ENCODE measurements at regions not wholly inside any gene's neighbourhood (a gene's known extent, or its start where the extent isn't known, plus 50 kb on each side); places are given as distances from the start of the nearest gene placed in this dataset.

GRCh38 chr2:102927854-102928267, 166.0 kb downstream of the TMEM182 start:
- no peak overlapping the region for H2AFZ ChIP-seq (ENCODE audit: low read depth, low read length, poor library complexity, severe bottlenecking)
- H3K4me2 ChIP-seq (ENCODE audit: low read length): no peak overlapping the region
- BruUV-seq (replicated peaks): no TSS peak
- ATAC-seq (no peak), DNase-seq (ENCODE audit: low read depth, low spot score) (no peak)
- H3K9me3 ChIP-seq (ENCODE audit: control insufficient read depth in 1 of 2, insufficient read depth in 1 of 2, low read depth in 1 of 2, low read length in 2 of 2): no peaks in the 10 kb centered on the region
- H3K79me2 ChIP-seq (ENCODE audit: insufficient read depth, low read length): no peaks in the 10 kb centered on the region
- CTCF ChIA-PET: no interaction called here
- H3K4me1 ChIP-seq (ENCODE audit: control insufficient read depth in 1 of 2, insufficient read depth in 2 of 2, low read length in 2 of 2): no peaks in the 10 kb centered on the region
- no peaks in the 10 kb centered on the region; the same call in 1 of the 2 replicates for H3K27me3 ChIP-seq (ENCODE audit: insufficient read depth, low read length)
- intact Hi-C loops (cut with micrococcal nuclease): no loop called here
- H3K27ac ChIP-seq (ENCODE audit: low read depth, low read length): no peak overlapping the region
- H3K9me2 ChIP-seq (ENCODE audit: insufficient read depth): no peaks in the 10 kb centered on the region
- RAD21 ChIA-PET (ENCODE audit: low non-redundant PET in 1 of 2, low total read pairs in 2 of 2, uncharacterized antibody in 2 of 2, unreplicated experiment in 2 of 2): no interaction called here
- TF ChIP-seq MAX (IDR thresholded peaks at IDR 0.05) (no peak), SP1 (IDR thresholded peaks at IDR 0.05; ENCODE audit: low read depth) (no peak), POLR2A (IDR thresholded peaks at IDR 0.05; ENCODE audit: borderline replicate concordance, extremely low read depth, insufficient read depth, insufficient read length) (no peak), RAD21 (IDR thresholded peaks at IDR 0.05; ENCODE audit: low read depth) (no peak), CBX3 (IDR thresholded peaks at IDR 0.05; ENCODE audit: low read depth) (no peak), SIN3A (IDR thresholded peaks at IDR 0.05; ENCODE audit: low read depth) (no peak), ELF1 (IDR thresholded peaks at IDR 0.05; ENCODE audit: borderline replicate concordance, low read depth) (no peak), FOSL1 (IDR thresholded peaks at IDR 0.05; ENCODE audit: low read depth) (no peak), POLR2AphosphoS5 (IDR thresholded peaks at IDR 0.05; ENCODE audit: low read depth, low read length) (no peak), EGR1 (IDR thresholded peaks at IDR 0.05; ENCODE audit: low read depth) (no peak), ATF3 (IDR thresholded peaks at IDR 0.05) (no peak), YY1 (IDR thresholded peaks at IDR 0.05; ENCODE audit: extremely low read depth, insufficient replicate concordance, low read depth, low read length) (no peak), REST (IDR thresholded peaks at IDR 0.05; ENCODE audit: low read depth) (no peak), ZBTB33 (IDR thresholded peaks at IDR 0.05; ENCODE audit: extremely low read depth, insufficient replicate concordance, low read length) (no peak), EZH2phosphoT487 (IDR thresholded peaks at IDR 0.05; ENCODE audit: borderline replicate concordance) (no peak), ZFX (IDR thresholded peaks at IDR 0.05) (no peak), EZH2 (IDR thresholded peaks at IDR 0.05) (no peak), ZNF274 (IDR thresholded peaks at IDR 0.05; ENCODE audit: low read depth, low read length) (no peak), SRF (IDR thresholded peaks at IDR 0.05; ENCODE audit: low read depth) (no peak), CTCF (IDR thresholded peaks at IDR 0.05 in 2 of 3, conservative IDR thresholded peaks at IDR 0.05 in 1 of 3; ENCODE audit: borderline replicate concordance in 1 of 3, insufficient read depth in 1 of 3, low read depth in 2 of 3, low read length in 2 of 3) (no peak)
- no peak overlapping the region for H3K4me3 ChIP-seq (replicated peaks in 1 of 2; ENCODE audit: low read depth in 1 of 2, low read length in 2 of 2)
- H4K20me1 ChIP-seq (ENCODE audit: insufficient read depth): no peaks in the 10 kb centered on the region
- H3K36me3 ChIP-seq (ENCODE audit: control insufficient read depth in 1 of 2, insufficient read depth in 2 of 2, low read length in 2 of 2): no peaks in the 10 kb centered on the region
- H3K9ac ChIP-seq (ENCODE audit: low read length): no peak overlapping the region
- POLR2A ChIA-PET: no interaction called here

Measured in HCT116 (cell line).